Right atrium auricular region (tissue), 2 donors: ENCODE measurements at regions not wholly inside any gene's neighbourhood (a gene's known extent, or its start where the extent isn't known, plus 50 kb on each side); places are given as distances from the start of the nearest gene placed in this dataset.

Source experiments
- DNase-seq: peaks from one replicate; pipeline ENCODE4 v3.0.0-alpha.2; 2019; ENCODE audit warnings: low spot score
- H3K27ac ChIP-seq, 2 donors: fragments of 200-600 bp; sonication (generic); 1 replicate in 1 of 2; 2 replicates in 1 of 2; pipeline ENCODE4 v1.5.1; 2016 to 2019
- H3K27me3 ChIP-seq, 2 donors: fragments of 200-600 bp; sonication (generic); one replicate each; pipeline versions ENCODE4 v1.5.1 to v1.6.0; 2017 to 2019
- H3K36me3 ChIP-seq: fragments of 200-600 bp; sonication (generic); one replicate; pipeline ENCODE4 v1.5.1; 2016
- H3K4me1 ChIP-seq, 2 donors: fragments of 200-600 bp; sonication (generic); one replicate each; pipeline versions ENCODE4 v1.5.1 to v1.6.0; 2017 to 2019
- H3K4me3 ChIP-seq, 2 donors: fragments of 200-600 bp; sonication (generic); 1 replicate in 1 of 2; 2 replicates in 1 of 2; pipeline ENCODE4 v1.5.1; 2017 to 2019; ENCODE audit warnings: mild to moderate bottlenecking in 1 of 2, moderate library complexity in 1 of 2
- H3K9me3 ChIP-seq, 2 donors: fragments of 200-600 bp; sonication (generic); one replicate each; pipeline ENCODE4 v1.5.1; 2019
- TF ChIP-seq, protein P1 (sequence below), 2 donors: fragments of 200-600 bp; sonication (generic); IDR thresholded peaks; one replicate each; pipeline ENCODE4 v1.5.1; 2019; ENCODE audit warnings: antibody characterized with exemption in 2 of 2

DNA sequence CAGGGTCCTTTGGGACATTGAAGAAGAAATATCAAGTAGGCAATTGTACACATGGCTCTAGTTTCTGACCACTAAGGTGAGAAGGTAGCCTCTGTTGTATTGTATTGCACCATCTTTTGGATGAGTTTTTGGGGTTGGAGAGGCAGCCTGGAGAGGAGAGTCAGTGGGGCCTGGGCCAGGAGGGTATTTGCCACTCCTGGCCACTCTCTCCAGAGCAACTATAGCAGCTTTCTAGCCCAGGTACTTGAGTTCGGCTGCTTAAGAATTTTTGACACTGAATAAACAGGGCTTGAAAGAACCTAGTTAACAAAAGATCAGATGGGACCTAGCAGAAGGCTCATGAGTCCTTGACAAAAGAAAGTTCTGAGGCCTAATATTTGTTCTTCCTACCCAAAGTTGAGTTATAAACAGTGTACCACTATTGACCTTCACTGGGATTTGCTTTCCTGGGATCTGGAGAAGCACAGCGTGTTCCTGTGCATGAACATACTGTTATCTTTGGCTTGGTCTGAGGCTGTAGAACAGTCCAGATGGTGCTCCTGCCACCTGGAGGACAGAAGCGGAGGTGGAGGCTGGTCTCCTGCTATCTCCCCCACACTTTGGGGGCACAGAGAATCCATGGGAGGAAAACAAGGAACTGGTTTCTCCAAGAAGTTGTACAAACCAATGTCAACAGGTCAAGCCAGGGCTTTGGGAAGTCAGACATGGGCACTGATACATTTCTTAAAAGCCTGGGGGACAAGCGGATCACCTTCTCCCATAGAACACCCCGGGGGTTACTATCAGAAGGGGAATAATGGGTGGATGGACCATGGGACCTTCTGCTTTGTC lies 110.4 kb upstream of the LIFR start:
- Histone ChIP-seq H3K27ac (peak overlapping the region in 1 of 2 donors; percentile 22), H3K4me3 (no peak overlapping the region), H3K4me1 (peaks cover 0 to 27% of the 10 kb centered on the region in 2 donors), H3K36me3 (no peaks in the 10 kb centered on the region), H3K27me3 (no peaks in the 10 kb centered on the region), H3K9me3 (no peaks in the 10 kb centered on the region)
- no peak for DNase-seq
- TF ChIP-seq, protein P1, sequence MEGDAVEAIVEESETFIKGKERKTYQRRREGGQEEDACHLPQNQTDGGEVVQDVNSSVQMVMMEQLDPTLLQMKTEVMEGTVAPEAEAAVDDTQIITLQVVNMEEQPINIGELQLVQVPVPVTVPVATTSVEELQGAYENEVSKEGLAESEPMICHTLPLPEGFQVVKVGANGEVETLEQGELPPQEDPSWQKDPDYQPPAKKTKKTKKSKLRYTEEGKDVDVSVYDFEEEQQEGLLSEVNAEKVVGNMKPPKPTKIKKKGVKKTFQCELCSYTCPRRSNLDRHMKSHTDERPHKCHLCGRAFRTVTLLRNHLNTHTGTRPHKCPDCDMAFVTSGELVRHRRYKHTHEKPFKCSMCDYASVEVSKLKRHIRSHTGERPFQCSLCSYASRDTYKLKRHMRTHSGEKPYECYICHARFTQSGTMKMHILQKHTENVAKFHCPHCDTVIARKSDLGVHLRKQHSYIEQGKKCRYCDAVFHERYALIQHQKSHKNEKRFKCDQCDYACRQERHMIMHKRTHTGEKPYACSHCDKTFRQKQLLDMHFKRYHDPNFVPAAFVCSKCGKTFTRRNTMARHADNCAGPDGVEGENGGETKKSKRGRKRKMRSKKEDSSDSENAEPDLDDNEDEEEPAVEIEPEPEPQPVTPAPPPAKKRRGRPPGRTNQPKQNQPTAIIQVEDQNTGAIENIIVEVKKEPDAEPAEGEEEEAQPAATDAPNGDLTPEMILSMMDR (IDR thresholded peaks at IDR 0.05), result peak; percentile 43 to 84

DNA sequence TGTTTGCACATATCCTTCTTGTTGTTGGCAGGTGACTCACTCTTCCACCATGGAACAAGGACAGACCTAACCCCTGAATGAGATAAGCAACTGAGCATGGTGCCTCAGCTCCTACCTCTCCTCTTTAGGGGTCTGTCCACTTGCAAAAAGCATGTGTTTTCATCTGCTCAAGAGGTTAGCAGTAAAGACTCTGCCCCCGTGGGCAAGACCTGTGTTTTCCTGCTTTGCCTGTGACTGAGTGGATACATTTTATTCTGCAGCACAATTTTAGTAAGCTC lies 111.0 kb upstream of the LIFR start:
- no peaks in the 10 kb centered on the region for H3K9me3 ChIP-seq
- H3K4me3 ChIP-seq, result no peak overlapping the region
- no peak overlapping the region for H3K27ac ChIP-seq
- no peaks in the 10 kb centered on the region for H3K27me3 ChIP-seq
- no peaks in the 10 kb centered on the region for H3K36me3 ChIP-seq
- TF ChIP-seq, protein P1 (IDR thresholded peaks at IDR 0.05), result no peak
- no peak for DNase-seq
- peaks cover 0 to 22% of the 10 kb centered on the region in 2 donors for H3K4me1 ChIP-seq

DNA sequence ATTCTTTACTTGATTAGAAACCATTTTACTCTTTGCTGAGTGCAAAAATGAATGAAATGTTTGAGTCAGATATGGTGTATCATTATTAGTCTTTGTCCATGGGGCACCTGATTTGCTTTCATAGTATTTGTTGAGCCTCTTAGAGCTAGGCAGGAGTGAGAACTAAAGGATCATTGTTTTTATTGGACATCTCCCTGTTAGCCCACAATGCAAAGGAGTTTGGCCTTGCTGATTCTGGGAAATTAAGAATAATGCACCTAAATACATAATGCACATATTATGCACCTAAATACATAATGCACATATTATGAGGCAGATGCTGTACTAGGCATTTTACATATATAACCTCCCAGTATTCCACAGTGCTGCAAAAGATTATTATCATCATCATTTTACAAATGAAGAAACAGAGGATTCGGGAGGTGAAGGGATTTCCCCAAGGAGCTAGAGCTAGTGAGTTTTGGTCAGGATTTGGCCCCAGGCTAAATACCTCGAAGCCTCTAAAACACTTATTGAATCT lies 113.0 kb upstream of the LIFR start:
- no peak overlapping the region for H3K4me3 ChIP-seq
- no peak for DNase-seq
- TF ChIP-seq, protein P1 (IDR thresholded peaks at IDR 0.05), result no peak
- peaks cover 0 to 15% of the 10 kb centered on the region in 2 donors for H3K4me1 ChIP-seq
- no peaks in the 10 kb centered on the region for H3K9me3 ChIP-seq
- H3K36me3 ChIP-seq, result no peaks in the 10 kb centered on the region
- no peak overlapping the region for H3K27ac ChIP-seq
- H3K27me3 ChIP-seq, result no peaks in the 10 kb centered on the region

DNA sequence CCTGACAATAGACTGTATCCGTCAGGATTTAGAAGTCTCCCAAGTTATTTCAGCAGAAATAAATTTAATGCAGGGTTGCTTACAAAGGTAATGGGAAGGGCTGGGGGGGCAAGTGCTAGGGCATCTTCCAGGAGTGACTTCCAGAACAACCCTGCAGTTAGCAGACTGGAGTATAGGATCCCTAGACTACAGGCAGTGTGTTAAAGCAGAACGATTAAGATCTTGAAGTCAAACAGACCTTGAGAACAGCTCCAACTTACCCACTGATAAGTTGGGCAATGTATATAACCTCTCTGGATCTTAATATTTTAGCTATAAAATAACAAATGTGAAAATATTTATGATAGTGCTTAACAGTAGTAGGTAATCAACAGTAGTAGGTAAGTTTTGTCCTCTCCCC lies 113.6 kb upstream of the LIFR start:
- Histone ChIP-seq H3K27me3 (no peaks in the 10 kb centered on the region), H3K9me3 (no peaks in the 10 kb centered on the region), H3K36me3 (no peaks in the 10 kb centered on the region), H3K4me3 (no peak overlapping the region), H3K4me1 (peaks cover 0 to 15% of the 10 kb centered on the region in 2 donors), H3K27ac (no peak overlapping the region)
- TF ChIP-seq, protein P1 (IDR thresholded peaks at IDR 0.05), result no peak
- DNase-seq, result no peak

DNA sequence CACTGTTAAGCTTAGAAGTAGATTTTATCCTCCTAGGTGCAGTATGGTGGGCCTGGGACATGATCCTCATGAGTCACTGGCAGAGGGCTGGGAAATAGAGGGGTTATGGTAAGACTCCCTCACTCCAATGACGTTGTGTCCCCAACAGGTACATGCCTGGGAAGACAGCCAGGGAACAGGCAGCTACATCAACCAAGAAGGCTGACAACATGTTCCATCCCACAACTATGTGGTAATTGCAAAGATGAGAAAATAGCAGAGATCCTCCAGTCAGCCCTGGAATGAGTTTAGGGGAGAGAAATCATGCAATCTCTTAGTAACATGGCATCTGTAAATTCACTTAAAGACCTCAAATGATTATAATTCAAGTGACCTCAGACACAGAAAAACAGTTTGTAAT lies 114.4 kb upstream of the LIFR start:
- no peaks in the 10 kb centered on the region for H3K27me3 ChIP-seq
- no peak overlapping the region for H3K27ac ChIP-seq
- no peak for DNase-seq
- H3K4me1 ChIP-seq, result peaks cover 0 to 15% of the 10 kb centered on the region in 2 donors
- no peak overlapping the region for H3K4me3 ChIP-seq
- H3K9me3 ChIP-seq, result no peaks in the 10 kb centered on the region
- TF ChIP-seq, protein P1 (IDR thresholded peaks at IDR 0.05), result no peak
- no peaks in the 10 kb centered on the region for H3K36me3 ChIP-seq
